A673 (cell line): ENCODE measurements at regions not wholly inside any gene's neighbourhood (a gene's known extent, or its start where the extent isn't known, plus 50 kb on each side); places are given as distances from the start of the nearest gene placed in this dataset.

ENCODE experiments used
- BruUV-seq: library from RNA; stranded (reverse); fragments of 400-500 nt; replicated peaks from 2 replicates; lab custom pipeline; 2021; lab: Mats Ljungman, UMichigan
- CTCF ChIA-PET: fragments of 300-600 bp; sonication (Branson Sonifier 250); formaldehyde crosslinking; loops from one replicate; lab custom pipeline; 2022; ENCODE audit warnings: antibody characterized with exemption; lab: Charles Lee
- POLR2A ChIA-PET: fragments of 300-600 bp; sonication (Branson Sonifier 250); formaldehyde crosslinking; loops from one replicate; lab custom pipeline; 2022; ENCODE audit warnings: antibody characterized with exemption; ENCODE audit not compliant: low non-redundant PET; lab: Charles Lee
- DNase-seq: peaks from one replicate; pipeline ENCODE4 v3.0.0-alpha.2; 2015; ENCODE audit warnings: low spot score
- H3K27ac ChIP-seq: fragments of 200-600 bp; sonication (generic); 2 replicates; pipeline ENCODE4 v1.5.1; 2016; ENCODE audit warnings: mixed run types, low read depth, mild to moderate bottlenecking, mixed read lengths, antibody characterized with exemption, low read length; ENCODE audit not compliant: poor library complexity, severe bottlenecking
- H3K27me3 ChIP-seq: fragments of 200-600 bp; sonication (generic); replicated peaks from 2 replicates; pipeline ENCODE4 v1.6.1; 2017; ENCODE audit warnings: mixed run types, low read depth, mild to moderate bottlenecking, mixed read lengths, antibody characterized with exemption, low read length; ENCODE audit not compliant: insufficient read depth, poor library complexity
- H3K36me3 ChIP-seq: fragments of 200-600 bp; sonication (generic); 2 replicates; pipeline ENCODE4 v1.6.1; 2016; ENCODE audit warnings: mixed run types, mild to moderate bottlenecking, mixed read lengths, antibody characterized with exemption, low read length; ENCODE audit not compliant: insufficient read depth, poor library complexity, severe bottlenecking
- H3K4me1 ChIP-seq: fragments of 200-600 bp; sonication (generic); 2 replicates; pipeline ENCODE4 v1.6.1; 2017; ENCODE audit warnings: mixed run types, mild to moderate bottlenecking, mixed read lengths, antibody characterized with exemption, low read length; ENCODE audit not compliant: insufficient read depth, poor library complexity, severe bottlenecking
- H3K4me3 ChIP-seq: fragments of 200-600 bp; sonication (generic); 2 replicates; pipeline ENCODE4 v1.5.1; 2016; ENCODE audit warnings: low read depth, mixed run types, mild to moderate bottlenecking, mixed read lengths, low read length; ENCODE audit not compliant: poor library complexity, severe bottlenecking
- H3K9me3 ChIP-seq: fragments of 200-600 bp; sonication (generic); 2 replicates; pipeline ENCODE4 v1.6.1; 2016; ENCODE audit warnings: mixed run types, low read depth, mild to moderate bottlenecking, mixed read lengths, antibody characterized with exemption, low read length; ENCODE audit not compliant: poor library complexity, severe bottlenecking
- CTCF ChIP-seq: fragments of 300-800, 200-600 bp; sonication (generic); conservative IDR thresholded peaks from 2 replicates; pipeline ENCODE4 v1.5.1; 2017; ENCODE audit warnings: low read depth, mild to moderate bottlenecking, antibody characterized with exemption, low read length, moderate library complexity, mixed read lengths
- EZH2 ChIP-seq: fragments of 200-600 bp; sonication (generic); IDR thresholded peaks from 2 replicates; pipeline ENCODE4 v1.6.1; 2017; ENCODE audit warnings: borderline replicate concordance, low read depth, mild to moderate bottlenecking, mixed read lengths, antibody characterized with exemption, low read length; ENCODE audit not compliant: poor library complexity, severe bottlenecking
- intact Hi-C: fragments of 100-400 bp; cut with micrococcal nuclease; formaldehyde crosslinking; loops from one replicate; pipeline ENCODE4 v1.10.0; 2022; ENCODE audit not compliant: unreplicated experiment

DNA sequence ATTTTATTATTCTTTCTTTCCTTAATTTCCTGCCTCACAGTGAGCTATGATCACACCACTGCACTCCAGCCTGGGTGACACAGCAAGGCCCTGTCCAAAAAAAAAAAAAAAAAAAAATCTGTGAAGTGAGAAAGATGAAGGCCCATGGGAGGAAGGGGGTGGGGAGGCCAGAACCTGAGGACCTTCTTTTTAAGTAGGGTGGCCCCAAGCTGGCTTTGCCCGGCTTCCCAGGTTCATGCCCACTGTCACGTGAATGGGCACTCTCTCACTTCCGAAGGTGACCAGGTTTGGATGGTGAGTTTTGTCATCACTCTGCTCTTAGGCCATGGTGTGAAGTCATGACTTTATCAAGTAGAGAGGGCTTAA is 82.3 kb downstream of the TNFAIP2 start:
- H3K27me3 ChIP-seq, result no peaks in the 10 kb centered on the region
- TF ChIP-seq EZH2, result no peak
- no peaks in the 10 kb centered on the region for H3K36me3 ChIP-seq
- ChIA-PET CTCF (no interaction called here), POLR2A (no interaction called here)
- no peak overlapping the region for H3K4me3 ChIP-seq
- peaks cover 19% of the 10 kb centered on the region for H3K9me3 ChIP-seq
- BruUV-seq, result no TSS peak
- H3K4me1 ChIP-seq, result no peaks in the 10 kb centered on the region
- intact Hi-C loops, result no loop called here
- no peak for DNase-seq
- H3K27ac ChIP-seq, result no peak overlapping the region

DNA sequence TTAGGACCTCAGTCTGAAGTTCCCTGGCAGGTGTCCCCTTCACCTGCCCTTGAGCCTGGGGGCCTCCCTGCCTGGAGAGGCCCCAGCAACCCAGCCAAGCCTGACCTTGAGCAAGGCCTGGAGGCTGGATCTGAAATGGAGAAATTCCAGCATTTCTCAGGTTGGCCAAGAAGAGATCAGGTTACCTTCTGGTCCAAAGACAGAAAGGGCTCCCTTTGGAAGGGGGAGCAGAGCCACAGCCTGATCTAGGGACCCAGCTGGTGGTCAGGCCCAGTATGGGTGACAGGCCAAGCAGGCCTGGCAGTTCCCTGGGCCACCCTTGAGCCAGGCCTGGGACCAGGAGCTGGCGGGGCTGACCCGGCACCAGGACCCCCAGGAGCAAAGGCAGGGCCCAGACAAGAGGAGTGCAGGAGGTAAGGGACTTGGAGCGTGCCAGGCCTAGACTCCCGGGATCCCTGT is 82.8 kb downstream of the TNFAIP2 start:
- no peaks in the 10 kb centered on the region for H3K4me1 ChIP-seq
- peaks cover 19% of the 10 kb centered on the region for H3K9me3 ChIP-seq
- H3K27me3 ChIP-seq, result no peaks in the 10 kb centered on the region
- no TSS peak for BruUV-seq
- H3K4me3 ChIP-seq, result no peak overlapping the region
- intact Hi-C loops, result no loop called here
- no peaks in the 10 kb centered on the region for H3K36me3 ChIP-seq
- H3K27ac ChIP-seq, result no peak overlapping the region
- ChIA-PET CTCF (no interaction called here), POLR2A (no interaction called here)
- no peak for DNase-seq
- TF ChIP-seq EZH2 (no peak), CTCF (no peak)

DNA sequence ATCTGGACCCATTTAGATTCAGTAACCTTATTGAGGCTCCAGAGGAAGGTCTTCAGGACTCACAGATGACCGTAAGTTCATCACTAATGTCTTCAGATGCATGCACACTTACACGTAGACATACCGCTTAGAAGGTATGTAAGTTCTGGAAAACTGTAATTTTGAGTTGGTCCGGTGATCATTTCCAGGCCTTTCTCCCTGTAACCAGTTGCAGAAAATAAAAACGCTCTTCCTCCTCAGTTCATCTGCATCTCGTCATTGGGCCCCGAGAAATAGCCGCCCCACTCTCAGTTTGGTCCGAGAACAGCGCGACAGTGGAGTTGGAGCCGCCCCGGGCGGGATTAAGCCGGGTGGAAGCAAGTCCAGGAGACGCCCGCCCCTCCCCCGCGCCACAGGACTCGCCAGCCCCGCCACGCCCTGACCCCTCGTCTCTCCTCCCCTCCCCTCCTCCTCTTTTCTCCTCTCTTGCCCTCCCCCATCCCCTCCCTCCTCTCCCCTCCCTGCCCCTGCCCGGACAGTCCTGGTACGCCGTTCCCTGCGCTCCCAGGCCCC is 83.7 kb downstream of the TNFAIP2 start:
- CTCF ChIA-PET, result no interaction called here
- Histone ChIP-seq H3K36me3 (no peaks in the 10 kb centered on the region), H3K27me3 (no peaks in the 10 kb centered on the region), H3K4me1 (no peaks in the 10 kb centered on the region), H3K4me3 (peak overlapping the region; percentile 38), H3K27ac (no peak overlapping the region), H3K9me3 (peaks cover 19% of the 10 kb centered on the region)
- DNase-seq, result no peak
- no peak for TF ChIP-seq EZH2
- TF ChIP-seq CTCF, result no peak
- POLR2A ChIA-PET, result no interaction called here
- intact Hi-C loops, result no loop called here
- BruUV-seq, result no TSS peak

DNA sequence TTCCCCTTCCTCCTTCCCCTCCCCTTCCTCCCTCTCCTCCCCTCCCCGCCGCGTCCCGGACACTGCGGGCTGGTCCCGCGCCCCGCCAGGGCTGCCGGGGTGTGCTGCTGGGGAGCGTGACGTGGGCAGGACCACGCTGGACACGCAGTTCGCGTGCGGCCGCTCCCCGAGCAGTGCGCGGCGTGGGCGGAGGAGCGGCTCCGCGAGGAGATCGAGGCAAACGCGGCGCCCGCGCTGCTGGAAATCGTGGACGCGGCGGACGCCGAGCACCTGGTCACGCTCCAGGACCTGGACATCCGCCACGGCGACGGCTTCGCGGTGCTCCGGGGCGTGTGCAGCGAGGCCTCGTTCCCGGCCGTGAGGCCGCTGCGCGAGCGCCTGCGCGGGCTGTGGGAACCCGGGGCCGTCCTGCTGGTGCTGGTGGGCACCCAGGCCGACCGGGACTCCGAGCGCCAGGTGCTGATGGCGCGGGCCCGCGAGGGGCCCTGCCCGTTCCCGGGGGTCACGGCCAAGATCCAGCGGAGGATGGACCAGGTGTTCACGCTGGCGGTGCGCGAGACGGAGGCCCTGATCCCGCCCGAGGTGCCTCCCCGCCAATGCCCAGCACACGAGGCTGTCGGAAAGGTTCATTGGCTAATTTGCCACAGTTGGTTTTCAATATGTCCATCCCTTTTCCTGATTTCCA is 84.3 kb downstream of the TNFAIP2 start:
- intact Hi-C loops, result no loop called here
- TF ChIP-seq EZH2 (no peak), CTCF (no peak)
- CTCF ChIA-PET, result no interaction called here
- Histone ChIP-seq H3K27ac (no peak overlapping the region), H3K27me3 (no peaks in the 10 kb centered on the region), H3K4me1 (no peaks in the 10 kb centered on the region), H3K4me3 (peak overlapping the region; percentile 38), H3K9me3 (peaks cover 19% of the 10 kb centered on the region), H3K36me3 (no peaks in the 10 kb centered on the region)
- DNase-seq, result no peak
- POLR2A ChIA-PET, result no interaction called here
- no TSS peak for BruUV-seq
